ENCODE measurements at regions not wholly inside any gene's neighbourhood (a gene's known extent, or its start where the extent isn't known, plus 50 kb on each side); places are given as distances from the start of the nearest gene placed in this dataset.

DNA sequence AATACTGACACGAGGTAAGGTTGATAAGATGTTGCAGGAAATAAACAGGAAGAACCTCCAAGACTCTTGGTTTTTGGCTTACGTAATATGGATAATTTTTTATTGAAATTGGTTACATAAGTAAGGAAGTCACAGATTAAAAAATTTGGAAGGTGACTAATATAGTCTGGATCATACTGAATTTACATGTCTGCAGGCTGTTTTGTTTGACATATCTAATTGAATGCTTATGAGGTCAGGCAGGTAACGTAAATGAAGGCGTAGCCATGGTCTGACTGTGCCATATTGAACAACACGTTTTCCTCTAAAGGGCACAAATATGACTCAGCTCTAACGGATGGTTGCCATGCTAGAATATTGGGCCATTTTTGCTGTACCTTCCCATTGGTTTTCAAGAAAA lies 648.1 kb upstream of the NOVA1 start:
- Histone ChIP-seq H3K27me3 (no peaks in the 10 kb centered on the region), H3K4me3 (no peak overlapping the region), H3K4me1 (no peaks in the 10 kb centered on the region), H3K27ac (no peak overlapping the region), H3K36me3 (no peaks in the 10 kb centered on the region), H3K9me3 (peaks cover 0 to 27% (median 0%) of the 10 kb centered on the region in 11 donors)
- no peak for ATAC-seq
- 68 to 75% methylated on average over 6 of the region's 6 CpGs for WGBS, 2 donors
- no peak for TF ChIP-seq CTCF (IDR thresholded peaks at IDR 0.05)
- intact Hi-C loops (cut with DNase I) = no loop called here
- no peak for DNase-seq

DNA sequence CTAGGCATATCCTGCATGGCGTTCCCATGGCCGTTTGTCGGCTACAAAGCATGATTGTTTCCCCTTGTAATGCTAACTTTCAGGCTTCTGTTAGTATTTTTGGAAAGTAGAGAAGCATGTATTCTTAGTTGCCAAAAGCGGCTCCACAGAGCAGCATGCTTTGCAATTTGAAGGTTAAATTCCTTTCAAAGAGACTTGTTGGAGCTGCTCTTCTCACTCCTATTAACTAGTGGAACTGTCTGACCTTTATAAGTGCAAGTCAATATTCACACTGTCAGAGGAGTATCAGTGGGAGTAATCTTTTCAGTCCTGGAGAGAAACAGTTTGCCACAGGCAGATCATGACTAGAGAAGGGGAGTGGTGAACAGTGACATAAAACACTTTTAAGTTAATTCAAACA lies 656.1 kb upstream of the NOVA1 start:
- peak in 2 of 8 donors; percentile 63 to 64 for ATAC-seq
- no peak for DNase-seq
- H3K27ac ChIP-seq = peak overlapping the region in 3 of 10 donors; percentile 3 to 64 (median 21)
- peaks cover 0 to 4% (median 0%) of the 10 kb centered on the region in 11 donors for H3K9me3 ChIP-seq
- H3K4me1 ChIP-seq = peaks cover 0 to 9% (median 0%) of the 10 kb centered on the region in 9 donors
- WGBS, 2 donors = 38 to 41% methylated on average over 4 of the region's 4 CpGs
- intact Hi-C loops (cut with DNase I) = no loop called here
- no peaks in the 10 kb centered on the region for H3K36me3 ChIP-seq
- H3K4me3 ChIP-seq = no peak overlapping the region
- no peaks in the 10 kb centered on the region for H3K27me3 ChIP-seq
- TF ChIP-seq CTCF (IDR thresholded peaks at IDR 0.05) = no peak

- intact Hi-C loops (cut with DNase I) = no loop called here
- Histone ChIP-seq H3K27me3 (no peaks in the 10 kb centered on the region), H3K36me3 (no peaks in the 10 kb centered on the region), H3K9me3 (peaks cover 0 to 20% (median 5%) of the 10 kb centered on the region in 11 donors), H3K27ac (no peak overlapping the region), H3K4me1 (peaks cover 0 to 9% (median 0%) of the 10 kb centered on the region in 9 donors), H3K4me3 (no peak overlapping the region)
- WGBS, 2 donors = 85 to 88% methylated on average over 3 of the region's 3 CpGs
- ATAC-seq (no peak), DNase-seq (no peak)
- TF ChIP-seq CTCF (IDR thresholded peaks at IDR 0.05) = no peak
Measured at GRCh38 chr14:27256805-27257204, 659.0 kb upstream of the NOVA1 start.

DNA sequence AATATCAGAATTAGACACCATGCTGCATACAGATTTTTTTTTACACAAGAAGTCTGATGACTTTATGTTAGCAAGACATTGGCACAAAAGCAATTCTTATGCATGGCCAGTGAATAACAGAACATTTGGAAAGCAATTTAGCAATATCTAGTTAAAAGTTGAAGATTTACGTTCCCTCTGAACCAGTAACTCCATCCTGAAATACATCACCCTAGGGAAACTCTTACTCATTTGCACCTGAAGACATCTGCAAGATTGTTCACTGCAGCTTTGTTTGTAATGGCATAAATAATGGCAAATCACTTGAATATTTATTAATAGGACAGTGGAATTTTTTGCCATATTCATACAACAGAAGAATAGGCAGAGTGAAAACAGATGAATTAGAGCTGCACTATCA lies 670.0 kb upstream of the NOVA1 start:
- no peak for DNase-seq
- ATAC-seq = no peak
- WGBS, 2 donors = 60 to 76% methylated on average over 1 of the region's 1 CpG
- intact Hi-C loops (cut with DNase I) = no loop called here
- Histone ChIP-seq H3K27me3 (no peaks in the 10 kb centered on the region), H3K36me3 (no peaks in the 10 kb centered on the region), H3K4me1 (no peaks in the 10 kb centered on the region), H3K9me3 (peaks cover 0 to 16% (median 0%) of the 10 kb centered on the region in 11 donors), H3K4me3 (no peak overlapping the region), H3K27ac (no peak overlapping the region)
- no peak for TF ChIP-seq CTCF (IDR thresholded peaks at IDR 0.05)

Data from heart right ventricle (tissue), 16 donors.